IMR-90 (cell line): ENCODE measurements at regions not wholly inside any gene's neighbourhood (a gene's known extent, or its start where the extent isn't known, plus 50 kb on each side); places are given as distances from the start of the nearest gene placed in this dataset.

Experiments
- ATAC-seq: fragments of 200-7000 bp; cut with Tn5 transposase; 2 replicates; pipeline ENCODE4 v1.9.1; 2020; ENCODE audit warnings: low read depth, mild to moderate bottlenecking, moderate library complexity
- BruUV-seq: library from RNA; stranded (reverse); fragments of 400-500 nt; replicated peaks from 2 replicates; lab custom pipeline; 2021; lab: Mats Ljungman, UMichigan
- CTCF ChIA-PET: fragments of 300-600 bp; formaldehyde crosslinking; extraction: SDS; loops from one replicate; lab custom pipeline; 2021; ENCODE audit warnings: antibody characterized with exemption; lab: Yijun Ruan, JAX
- POLR2A ChIA-PET: fragments of 300-600 bp; sonication (Branson Sonifier 250); formaldehyde crosslinking; loops from one replicate; lab custom pipeline; 2022; ENCODE audit warnings: antibody characterized with exemption; ENCODE audit not compliant: unreplicated experiment; lab: Charles Lee
- DNase-seq: peaks from one replicate; pipeline ENCODE4 v3.0.0; 2013
- H2AFZ ChIP-seq: replicated peaks from 2 replicates; pipeline ENCODE3; 2013; ENCODE audit warnings: low read length, mild to moderate bottlenecking; ENCODE audit not compliant: poor library complexity
- H2AK5ac ChIP-seq: 2 replicates; pipeline ENCODE4 v1.6.1; 2013; ENCODE audit warnings: low read depth, low read length, inconsistent platforms
- H2AK9ac ChIP-seq: replicated peaks from 2 replicates; pipeline ENCODE3; 2013; ENCODE audit warnings: mild to moderate bottlenecking, low read depth, low read length, moderate library complexity; ENCODE audit not compliant: poor library complexity
- H2BK120ac ChIP-seq: 2 replicates; pipeline ENCODE4 v1.6.1; 2013; ENCODE audit warnings: low read depth, low read length, inconsistent platforms
- H2BK15ac ChIP-seq: 3 replicates; pipeline ENCODE4 v1.6.1; 2013; ENCODE audit warnings: low read depth, low read length, inconsistent platforms
- H2BK20ac ChIP-seq: 2 replicates; pipeline ENCODE4 v1.6.1; 2013; ENCODE audit warnings: low read depth, mild to moderate bottlenecking, inconsistent platforms, low read length, moderate library complexity
- H2BK5ac ChIP-seq: 2 replicates; pipeline ENCODE4 v1.6.1; 2013; ENCODE audit warnings: mild to moderate bottlenecking, low read depth, low read length, inconsistent platforms; ENCODE audit not compliant: poor library complexity, severe bottlenecking
- H3K14ac ChIP-seq: replicated peaks from 2 replicates; pipeline ENCODE4 v1.6.1; 2013; ENCODE audit warnings: low read depth, low read length, inconsistent platforms
- H3K18ac ChIP-seq: 2 replicates; pipeline ENCODE4 v1.6.1; 2013; ENCODE audit warnings: low read depth, low read length, control low read depth
- H3K23ac ChIP-seq: 2 replicates; pipeline ENCODE4 v1.6.1; 2013; ENCODE audit warnings: low read depth, low read length, inconsistent platforms
- H3K27ac ChIP-seq: 2 replicates; pipeline ENCODE4 v1.5.1; 2013; ENCODE audit warnings: mild to moderate bottlenecking, control low read depth, low read length; ENCODE audit not compliant: insufficient read depth
- H3K27me3 ChIP-seq: 2 replicates; pipeline ENCODE4 v1.6.1; 2013; ENCODE audit warnings: low read length; ENCODE audit not compliant: control insufficient read depth, insufficient read depth
- H3K36me3 ChIP-seq: 2 replicates; pipeline ENCODE4 v1.6.1; 2013; ENCODE audit warnings: low read length, mixed read lengths; ENCODE audit not compliant: control insufficient read depth, insufficient read depth
- H3K4ac ChIP-seq: 2 replicates; pipeline ENCODE4 v1.6.1; 2013; ENCODE audit warnings: low read depth, low read length, inconsistent platforms
- H3K4me1 ChIP-seq: 2 replicates; pipeline ENCODE4 v1.6.1; 2013; ENCODE audit warnings: low read length, mixed read lengths; ENCODE audit not compliant: control insufficient read depth, insufficient read depth
- H3K4me2 ChIP-seq: 2 replicates; pipeline ENCODE4 v1.6.1; 2013; ENCODE audit warnings: low read depth, mild to moderate bottlenecking, control low read depth, low read length, moderate library complexity
- H3K4me3 ChIP-seq: 2 replicates; pipeline ENCODE4 v1.5.1; 2013; ENCODE audit warnings: low read depth, mild to moderate bottlenecking, control low read depth, low read length, moderate library complexity; ENCODE audit not compliant: insufficient read depth
- H3K56ac ChIP-seq: 2 replicates; pipeline ENCODE4 v1.6.1; 2013; ENCODE audit warnings: low read length, inconsistent platforms; ENCODE audit not compliant: insufficient read depth; ENCODE audit errors: extremely low read depth
- H3K79me1 ChIP-seq, 2 experiments: 2 replicates each; pipeline ENCODE4 v1.6.1; 2013; ENCODE audit warnings: low read length in 2 of 2, inconsistent platforms in 1 of 2, low read depth in 1 of 2
- H3K9ac ChIP-seq: 2 replicates; pipeline ENCODE4 v1.6.1; 2013; ENCODE audit warnings: low read depth, low read length, control low read depth
- H3K9me1 ChIP-seq: 2 replicates; pipeline ENCODE4 v1.6.1; 2013; ENCODE audit warnings: low read length, inconsistent platforms; ENCODE audit not compliant: insufficient read depth
- H3K9me3 ChIP-seq: 2 replicates; pipeline ENCODE4 v1.6.1; 2013; ENCODE audit warnings: low read length; ENCODE audit not compliant: control insufficient read depth, insufficient read depth
- H4K20me1 ChIP-seq: 2 replicates; pipeline ENCODE4 v1.6.1; 2013; ENCODE audit warnings: low read length, inconsistent platforms; ENCODE audit not compliant: insufficient read depth
- H4K5ac ChIP-seq: 2 replicates; pipeline ENCODE4 v1.6.1; 2013; ENCODE audit warnings: mild to moderate bottlenecking, low read depth, low read length, control low read depth
- H4K8ac ChIP-seq, 2 experiments: 2 replicates each; pipeline ENCODE4 v1.6.1; 2013; ENCODE audit warnings: low read depth in 2 of 2, low read length in 2 of 2, control low read depth in 1 of 2, inconsistent platforms in 1 of 2
- H4K91ac ChIP-seq: 2 replicates; pipeline ENCODE4 v1.6.1; 2013; ENCODE audit warnings: low read depth, low read length, inconsistent platforms; ENCODE audit not compliant: insufficient read depth
- BHLHE40 ChIP-seq: fragments of 150-350 bp; IDR thresholded peaks from 2 replicates; pipeline ENCODE4 v1.6.1; 2016; ENCODE audit warnings: mild to moderate bottlenecking, low read depth, low read length
- CEBPB ChIP-seq: IDR thresholded peaks from 2 replicates; pipeline ENCODE4 v1.6.1; 2012; ENCODE audit warnings: low read depth, low read length, improper control_type of control experiment
- CHD1 ChIP-seq: IDR thresholded peaks from 2 replicates; pipeline ENCODE4 v1.6.1; 2012; ENCODE audit warnings: low read depth, low read length, improper control_type of control experiment
- CTCF ChIP-seq: conservative IDR thresholded peaks from 2 replicates; pipeline ENCODE4 v1.5.1; 2012; ENCODE audit warnings: mild to moderate bottlenecking, low read depth, low read length, improper control_type of control experiment
- ELK1 ChIP-seq: fragments of 150-350 bp; IDR thresholded peaks from 2 replicates; pipeline ENCODE4 v1.6.1; 2016; ENCODE audit warnings: low read depth, mild to moderate bottlenecking, low read length, moderate library complexity, borderline replicate concordance
- FOS ChIP-seq: fragments of 150-350 bp; IDR thresholded peaks from 2 replicates; pipeline ENCODE4 v1.6.1; 2016; ENCODE audit warnings: low read depth, low read length
- MAFK ChIP-seq: IDR thresholded peaks from 2 replicates; pipeline ENCODE4 v1.6.1; 2012; ENCODE audit warnings: low read depth, low read length, improper control_type of control experiment
- MAZ ChIP-seq: IDR thresholded peaks from 2 replicates; pipeline ENCODE4 v1.6.1; 2012; ENCODE audit warnings: low read depth, mild to moderate bottlenecking, low read length, improper control_type of control experiment, moderate library complexity, borderline replicate concordance
- MXI1 ChIP-seq: IDR thresholded peaks from 2 replicates; pipeline ENCODE4 v1.6.1; 2012; ENCODE audit warnings: low read depth, mild to moderate bottlenecking, low read length, moderate library complexity, borderline replicate concordance
- NFE2L2 ChIP-seq: fragments of 150-350 bp; IDR thresholded peaks from 2 replicates; pipeline ENCODE4 v1.6.1; 2016; ENCODE audit warnings: low read depth, mild to moderate bottlenecking, low read length
- POLR2A ChIP-seq: IDR thresholded peaks from 2 replicates; pipeline ENCODE4 v1.6.1; 2012; ENCODE audit warnings: mild to moderate bottlenecking, low read depth, low read length
- RAD21 ChIP-seq: IDR thresholded peaks from 2 replicates; pipeline ENCODE4 v1.6.1; 2012; ENCODE audit warnings: low read length, improper control_type of control experiment
- RCOR1 ChIP-seq: IDR thresholded peaks from 2 replicates; pipeline ENCODE4 v1.6.1; 2012; ENCODE audit warnings: mild to moderate bottlenecking, low read length, improper control_type of control experiment; ENCODE audit not compliant: insufficient replicate concordance
- RFX5 ChIP-seq: IDR thresholded peaks from 2 replicates; pipeline ENCODE4 v1.8.0; 2012; ENCODE audit warnings: low read depth, mild to moderate bottlenecking, low read length, moderate library complexity
- SMC3 ChIP-seq: fragments of 150-350 bp; IDR thresholded peaks from 2 replicates; pipeline ENCODE4 v1.6.1; 2016; ENCODE audit warnings: low read depth, mild to moderate bottlenecking, antibody characterized with exemption, low read length, moderate library complexity
- USF2 ChIP-seq: fragments of 150-350 bp; IDR thresholded peaks from 2 replicates; pipeline ENCODE4 v1.6.1; 2017; ENCODE audit warnings: mild to moderate bottlenecking, antibody characterized with exemption, low read length, low read depth
- WGBS, 2 experiments: methylation state at CpG; one replicate each; pipeline versions ENCODE4 v1.1.5 to v1.1.7; 2013; ENCODE audit warnings: missing lambda C conversion rate in 2 of 2; ENCODE audit not compliant: insufficient read length in 1 of 2; ENCODE audit errors: extremely low coverage in 2 of 2; 5-methylcytosine and 5-hydroxymethylcytosine counted together
- dilution Hi-C: fragments of 300-500 bp; cut with HindIII; formaldehyde crosslinking; loops from one replicate; pipeline ENCODE4 v1.14.3; 2018; ENCODE audit warnings: low sequenced_read_pairs; ENCODE audit not compliant: unreplicated experiment
- in situ Hi-C: fragments of 300-500 bp; cut with MboI; formaldehyde crosslinking; loops from 3 replicates; pipeline ENCODE4 v1.14.3; 2019; ENCODE audit warnings: low sequenced_read_pairs, inconsistent platforms, mixed read lengths
- intact Hi-C: fragments of 100-400 bp; cut with micrococcal nuclease; formaldehyde crosslinking; loops from 2 replicates; pipeline ENCODE4 v1.10.0; 2022

GRCh38 chr11:28713850-28714249 lies 605.7 kb downstream of the METTL15 start:
- in situ Hi-C loops (no loop called here), dilution Hi-C loops (no loop called here), intact Hi-C loops (no loop called here)
- Histone ChIP-seq H2BK15ac (no peak overlapping the region), H2BK5ac (no peak overlapping the region), H3K4me2 (no peak overlapping the region), H2BK20ac (no peak overlapping the region), H4K91ac (no peak overlapping the region), H4K5ac (peak overlapping the region; percentile 42; the same call in 1 of the 2 replicates), H2AK5ac (no peak overlapping the region), H3K9me1 (no peaks in the 10 kb centered on the region), H3K4me1 (no peaks in the 10 kb centered on the region), H3K9me3 (no peaks in the 10 kb centered on the region), H3K56ac (no peak overlapping the region), H3K9ac (no peak overlapping the region), H3K18ac (no peak overlapping the region; the same call in 1 of the 2 replicates), H3K27ac (no peak overlapping the region), H3K23ac (no peak overlapping the region), H2AFZ (no peak overlapping the region), H4K8ac (no peak overlapping the region), H2AK9ac (no peak overlapping the region), H3K4ac (no peak overlapping the region), H4K20me1 (no peaks in the 10 kb centered on the region), H3K79me1 (no peaks in the 10 kb centered on the region), H3K27me3 (no peaks in the 10 kb centered on the region), H3K14ac (no peak overlapping the region), H3K36me3 (no peaks in the 10 kb centered on the region), H3K4me3 (no peak overlapping the region), H2BK120ac (no peak overlapping the region)
- DNase-seq (peak; percentile 58), ATAC-seq (peak; percentile 40; the same call in 1 of the 2 replicates)
- CTCF ChIA-PET: no interaction called here
- POLR2A ChIA-PET: no interaction called here
- no CpG with 5 or more reads among the region's 2 CpGs for WGBS, 2 experiments
- BruUV-seq: no TSS peak
- TF ChIP-seq POLR2A (no peak), MAZ (no peak), BHLHE40 (no peak), CHD1 (no peak), ELK1 (no peak), SMC3 (no peak), MAFK (no peak), NFE2L2 (no peak), FOS (no peak), MXI1 (no peak), RAD21 (no peak), RFX5 (no peak), USF2 (no peak), CEBPB (no peak), RCOR1 (no peak), CTCF (no peak)
